WTC11 (cell line): ENCODE measurements at regions not wholly inside any gene's neighbourhood (a gene's known extent, or its start where the extent isn't known, plus 50 kb on each side); places are given as distances from the start of the nearest gene placed in this dataset.

Source experiments
- ATF1 ChIP-seq: sonication (generic); formaldehyde crosslinking; IDR thresholded peaks from 2 replicates; pipeline ENCODE4 v1.8.1; 2023; ENCODE audit warnings: mild to moderate bottlenecking, moderate library complexity, missing genetic modification reagents
- CBFB ChIP-seq: sonication (generic); formaldehyde crosslinking; IDR thresholded peaks from 2 replicates; pipeline ENCODE4 v1.8.1; 2022; ENCODE audit warnings: mild to moderate bottlenecking, low read depth, missing genetic modification reagents
- CREB1 ChIP-seq: sonication (generic); formaldehyde crosslinking; IDR thresholded peaks from 2 replicates; pipeline ENCODE4 v1.8.0; 2023; ENCODE audit warnings: mild to moderate bottlenecking, missing genetic modification reagents
- CTCF ChIP-seq: fragments of 200-600 bp; IDR thresholded peaks from 2 replicates; pipeline ENCODE4 v1.8.0; 2022; ENCODE audit warnings: antibody characterized with exemption
- FOXJ3 ChIP-seq: sonication (generic); formaldehyde crosslinking; IDR thresholded peaks from 2 replicates; pipeline ENCODE4 v1.9.0; 2021; ENCODE audit warnings: missing genetic modification reagents, mild to moderate bottlenecking, borderline replicate concordance
- JUN ChIP-seq: sonication (generic); formaldehyde crosslinking; IDR thresholded peaks from 2 replicates; pipeline ENCODE4 v1.8.0; 2023; ENCODE audit warnings: mild to moderate bottlenecking, missing genetic modification reagents
- MLX ChIP-seq: sonication (generic); formaldehyde crosslinking; IDR thresholded peaks from 2 replicates; pipeline ENCODE4 v1.8.1; 2023; ENCODE audit warnings: mild to moderate bottlenecking, missing genetic modification reagents, moderate library complexity
- PRDM15 ChIP-seq: sonication (generic); formaldehyde crosslinking; IDR thresholded peaks from 2 replicates; pipeline ENCODE4 v1.8.0; 2022; ENCODE audit warnings: missing genetic modification reagents
- RORB ChIP-seq: fragments of 250-450 bp; sonication (Bioruptor Pico); IDR thresholded peaks from 2 replicates; pipeline ENCODE4 v1.9.0; 2021; ENCODE audit warnings: mild to moderate bottlenecking
- TEAD4 ChIP-seq: sonication (generic); formaldehyde crosslinking; IDR thresholded peaks from 2 replicates; pipeline ENCODE4 v1.8.0; 2022; ENCODE audit warnings: mild to moderate bottlenecking, missing genetic modification reagents
- USF2 ChIP-seq: sonication (generic); formaldehyde crosslinking; IDR thresholded peaks from 2 replicates; pipeline ENCODE4 v1.8.1; 2023; ENCODE audit warnings: mild to moderate bottlenecking, missing genetic modification reagents, moderate library complexity
- ZBTB21 ChIP-seq: sonication (generic); formaldehyde crosslinking; IDR thresholded peaks from 2 replicates; pipeline ENCODE4 v1.8.1; 2023; ENCODE audit warnings: mild to moderate bottlenecking, missing genetic modification reagents, borderline replicate concordance
- ZNF138 ChIP-seq: sonication (generic); formaldehyde crosslinking; conservative IDR thresholded peaks from 2 replicates; pipeline ENCODE4 v1.8.1; 2022; ENCODE audit warnings: mild to moderate bottlenecking, moderate library complexity, missing genetic modification reagents
- ZNF263 ChIP-seq: sonication (generic); formaldehyde crosslinking; IDR thresholded peaks from 2 replicates; pipeline ENCODE4 v1.8.1; 2022; ENCODE audit warnings: low read depth, mild to moderate bottlenecking, moderate library complexity, missing genetic modification reagents

- TF ChIP-seq ATF1 (CRISPR knock-in tag) (no peak), CTCF (no peak), CBFB (CRISPR knock-in tag) (no peak), ZNF263 (no peak), JUN (no peak), RORB (CRISPR knock-in tag) (no peak), CREB1 (CRISPR knock-in tag) (no peak), MLX (CRISPR knock-in tag) (no peak), ZBTB21 (CRISPR knock-in tag) (no peak), USF2 (CRISPR knock-in tag) (no peak), PRDM15 (CRISPR knock-in tag) (no peak), TEAD4 (CRISPR knock-in tag) (no peak), FOXJ3 (CRISPR knock-in tag) (no peak), ZNF138 (no peak)
Observed at GRCh38 chr14:26765301-26765700, 167.5 kb upstream of the NOVA1 start.
